Mesodermal cell (in vitro differentiated cells): ENCODE measurements at regions not wholly inside any gene's neighbourhood (a gene's known extent, or its start where the extent isn't known, plus 50 kb on each side); places are given as distances from the start of the nearest gene placed in this dataset.

Source experiments
- H3K27ac ChIP-seq: 2 replicates; pipeline ENCODE4 v1.7.0; 2013; ENCODE audit warnings: mild to moderate bottlenecking, low read depth, low read length, moderate library complexity; ENCODE audit not compliant: severe bottlenecking
- H3K36me3 ChIP-seq: 2 replicates; pipeline ENCODE4 v1.7.1; 2013; ENCODE audit warnings: mild to moderate bottlenecking, low read length, moderate library complexity; ENCODE audit not compliant: control insufficient read depth, insufficient read depth
- H3K4me1 ChIP-seq: one replicate; pipeline ENCODE4 v1.7.1; 2013; ENCODE audit warnings: mild to moderate bottlenecking, low read length; ENCODE audit not compliant: insufficient read depth, control insufficient read depth, poor library complexity, severe bottlenecking
- H3K4me3 ChIP-seq: 2 replicates; pipeline ENCODE4 v1.7.0; 2013; ENCODE audit warnings: low read length, control low read depth, mild to moderate bottlenecking; ENCODE audit not compliant: insufficient read depth, poor library complexity, severe bottlenecking; ENCODE audit errors: extremely low read depth
- H3K9me3 ChIP-seq: 2 replicates; pipeline ENCODE4 v1.7.1; 2013; ENCODE audit warnings: mild to moderate bottlenecking, low read length, moderate library complexity; ENCODE audit not compliant: control insufficient read depth
- WGBS, 2 experiments: methylation state at CpG; one replicate each; pipeline ENCODE4 v1.1.5; 2013; ENCODE audit warnings: missing lambda C conversion rate in 2 of 2; ENCODE audit not compliant: insufficient coverage in 2 of 2; 5-methylcytosine and 5-hydroxymethylcytosine counted together

GRCh38 chr4:137659431-137659830, 127.1 kb upstream of the PCDH18 start:
- Histone ChIP-seq H3K36me3 (no peaks in the 10 kb centered on the region), H3K4me3 (no peak overlapping the region), H3K4me1 (peaks cover 12% of the 10 kb centered on the region), H3K27ac (no peak overlapping the region), H3K9me3 (peaks cover 9% of the 10 kb centered on the region)
- no CpG with 5 or more reads among the region's 1 CpG for WGBS, 2 experiments

- 88% methylated on average over 1 of the region's 2 CpGs; no CpG with 5 or more reads in 1 of the 2 experiments for WGBS, 2 experiments
Measured at GRCh38 chr4:137656661-137657060, 124.4 kb upstream of the PCDH18 start.

GRCh38 chr4:137655302-137655701, 123.0 kb upstream of the PCDH18 start:
- WGBS, 2 experiments: 100% methylated on average over 1 of the region's 1 CpG
- no peak overlapping the region for H3K4me3 ChIP-seq
- H3K36me3 ChIP-seq: no peaks in the 10 kb centered on the region
- no peaks in the 10 kb centered on the region for H3K9me3 ChIP-seq
- no peak overlapping the region for H3K27ac ChIP-seq
- no peaks in the 10 kb centered on the region for H3K4me1 ChIP-seq

More at GRCh38 chr4:137656661-137657060, 124.4 kb upstream of the PCDH18 start:
- H3K27ac ChIP-seq: no peak overlapping the region
- no peaks in the 10 kb centered on the region for H3K36me3 ChIP-seq
- peaks cover 4% of the 10 kb centered on the region for H3K9me3 ChIP-seq
- no peak overlapping the region for H3K4me3 ChIP-seq
- H3K4me1 ChIP-seq: no peaks in the 10 kb centered on the region

GRCh38 chr4:137651128-137651527, 118.8 kb upstream of the PCDH18 start:
- Histone ChIP-seq H3K36me3 (no peaks in the 10 kb centered on the region), H3K27ac (no peak overlapping the region)
- WGBS, 2 experiments: no CpG with 5 or more reads among the region's 3 CpGs

GRCh38 chr4:137649711-137650450, 117.6 kb upstream of the PCDH18 start:
- 100% methylated on average over 2 of the region's 3 CpGs; no CpG with 5 or more reads in 1 of the 2 experiments for WGBS, 2 experiments
- no peak overlapping the region for H3K4me3 ChIP-seq

More at GRCh38 chr4:137651128-137651527, 118.8 kb upstream of the PCDH18 start:
- H3K4me1 ChIP-seq: no peaks in the 10 kb centered on the region
- H3K9me3 ChIP-seq: no peaks in the 10 kb centered on the region
- no peak overlapping the region for H3K4me3 ChIP-seq

GRCh38 chr4:137648531-137648930, 116.2 kb upstream of the PCDH18 start:
- Histone ChIP-seq H3K36me3 (no peaks in the 10 kb centered on the region), H3K4me3 (no peak overlapping the region), H3K4me1 (no peaks in the 10 kb centered on the region), H3K9me3 (no peaks in the 10 kb centered on the region), H3K27ac (no peak overlapping the region)
- 83% methylated on average over 1 of the region's 4 CpGs; no CpG with 5 or more reads in 1 of the 2 experiments for WGBS, 2 experiments

More at GRCh38 chr4:137649711-137650450, 117.6 kb upstream of the PCDH18 start:
- H3K36me3 ChIP-seq: no peaks in the 10 kb centered on the region
- no peak overlapping the region for H3K27ac ChIP-seq
- H3K4me1 ChIP-seq: no peaks in the 10 kb centered on the region
- no peaks in the 10 kb centered on the region for H3K9me3 ChIP-seq

GRCh38 chr4:137647375-137647774, 115.1 kb upstream of the PCDH18 start:
- no peak overlapping the region for H3K4me3 ChIP-seq
- H3K4me1 ChIP-seq: no peaks in the 10 kb centered on the region
- H3K36me3 ChIP-seq: no peaks in the 10 kb centered on the region
- no CpG with 5 or more reads among the region's 1 CpG for WGBS, 2 experiments
- no peaks in the 10 kb centered on the region for H3K9me3 ChIP-seq
- no peak overlapping the region for H3K27ac ChIP-seq

GRCh38 chr4:137644201-137644600, 111.9 kb upstream of the PCDH18 start:
- no peak overlapping the region for H3K4me3 ChIP-seq
- H3K4me1 ChIP-seq: no peaks in the 10 kb centered on the region
- H3K27ac ChIP-seq: no peak overlapping the region
- H3K9me3 ChIP-seq: no peaks in the 10 kb centered on the region
- WGBS, 2 experiments: 100% methylated on average over 1 of the region's 1 CpG; no CpG with 5 or more reads in 1 of the 2 experiments
- H3K36me3 ChIP-seq: no peaks in the 10 kb centered on the region

GRCh38 chr4:137641544-137641943, 109.2 kb upstream of the PCDH18 start:
- WGBS, 2 experiments: 100% methylated on average over 1 of the region's 3 CpGs
- Histone ChIP-seq H3K27ac (no peak overlapping the region), H3K4me3 (no peak overlapping the region), H3K4me1 (no peaks in the 10 kb centered on the region), H3K36me3 (no peaks in the 10 kb centered on the region), H3K9me3 (no peaks in the 10 kb centered on the region)

- no peak overlapping the region for H3K4me3 ChIP-seq
- no peaks in the 10 kb centered on the region for H3K9me3 ChIP-seq
- H3K36me3 ChIP-seq: no peaks in the 10 kb centered on the region
- WGBS, 2 experiments: 100% methylated on average over 1 of the region's 1 CpG; no CpG with 5 or more reads in 1 of the 2 experiments
- H3K27ac ChIP-seq: no peak overlapping the region
- no peaks in the 10 kb centered on the region for H3K4me1 ChIP-seq
Measured at GRCh38 chr4:137640838-137641158, 108.5 kb upstream of the PCDH18 start.

GRCh38 chr4:137640156-137640837, 108.0 kb upstream of the PCDH18 start:
- Histone ChIP-seq H3K27ac (no peak overlapping the region), H3K4me3 (no peak overlapping the region), H3K36me3 (no peaks in the 10 kb centered on the region), H3K4me1 (no peaks in the 10 kb centered on the region), H3K9me3 (no peaks in the 10 kb centered on the region)
- WGBS, 2 experiments: no CpG with 5 or more reads among the region's 4 CpGs
